ENCODE measurements at regions not wholly inside any gene's neighbourhood (a gene's known extent, or its start where the extent isn't known, plus 50 kb on each side); places are given as distances from the start of the nearest gene placed in this dataset.

DNA sequence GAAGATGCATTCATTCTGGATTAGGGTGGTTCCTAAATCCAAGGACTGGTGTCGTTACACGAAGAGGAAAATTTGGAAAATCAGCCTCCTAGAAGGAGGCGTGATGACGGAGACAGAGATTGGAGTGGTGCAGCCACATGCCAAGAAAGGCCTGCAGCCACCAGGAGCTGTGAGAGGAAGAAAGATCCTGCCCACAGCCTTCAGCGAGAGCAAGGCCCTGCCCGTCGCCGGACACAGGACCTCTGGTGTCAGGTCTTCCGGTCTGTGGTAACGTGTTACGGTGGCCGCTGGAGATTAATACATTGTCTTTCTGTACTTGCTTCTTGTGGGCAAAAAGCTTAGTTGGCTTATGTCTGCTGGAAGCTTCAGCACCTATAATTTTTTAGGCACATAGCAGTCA is 1045.8 kb downstream of the BRD1 start:
- no peaks in the 10 kb centered on the region for H3K27me3 ChIP-seq
- H3K36me3 ChIP-seq, result no peaks in the 10 kb centered on the region
- H3K4me3 ChIP-seq, result no peak overlapping the region
- H3K9me3 ChIP-seq, result no peaks in the 10 kb centered on the region
- no peak for DNase-seq
- no peaks in the 10 kb centered on the region for H3K4me1 ChIP-seq (ENCODE audit: insufficient read depth)
- H3K27ac ChIP-seq, result no peak overlapping the region
- intact Hi-C loops (cut with DNase I), result no loop called here
- TF ChIP-seq, protein P1, sequence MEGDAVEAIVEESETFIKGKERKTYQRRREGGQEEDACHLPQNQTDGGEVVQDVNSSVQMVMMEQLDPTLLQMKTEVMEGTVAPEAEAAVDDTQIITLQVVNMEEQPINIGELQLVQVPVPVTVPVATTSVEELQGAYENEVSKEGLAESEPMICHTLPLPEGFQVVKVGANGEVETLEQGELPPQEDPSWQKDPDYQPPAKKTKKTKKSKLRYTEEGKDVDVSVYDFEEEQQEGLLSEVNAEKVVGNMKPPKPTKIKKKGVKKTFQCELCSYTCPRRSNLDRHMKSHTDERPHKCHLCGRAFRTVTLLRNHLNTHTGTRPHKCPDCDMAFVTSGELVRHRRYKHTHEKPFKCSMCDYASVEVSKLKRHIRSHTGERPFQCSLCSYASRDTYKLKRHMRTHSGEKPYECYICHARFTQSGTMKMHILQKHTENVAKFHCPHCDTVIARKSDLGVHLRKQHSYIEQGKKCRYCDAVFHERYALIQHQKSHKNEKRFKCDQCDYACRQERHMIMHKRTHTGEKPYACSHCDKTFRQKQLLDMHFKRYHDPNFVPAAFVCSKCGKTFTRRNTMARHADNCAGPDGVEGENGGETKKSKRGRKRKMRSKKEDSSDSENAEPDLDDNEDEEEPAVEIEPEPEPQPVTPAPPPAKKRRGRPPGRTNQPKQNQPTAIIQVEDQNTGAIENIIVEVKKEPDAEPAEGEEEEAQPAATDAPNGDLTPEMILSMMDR (IDR thresholded peaks at IDR 0.05), result no peak
- TF ChIP-seq POLR2A (IDR thresholded peaks at IDR 0.05) (no peak), EP300 (IDR thresholded peaks at IDR 0.05) (no peak)
- 97% methylated on average over 12 of the region's 12 CpGs for WGBS, 3 donors

DNA sequence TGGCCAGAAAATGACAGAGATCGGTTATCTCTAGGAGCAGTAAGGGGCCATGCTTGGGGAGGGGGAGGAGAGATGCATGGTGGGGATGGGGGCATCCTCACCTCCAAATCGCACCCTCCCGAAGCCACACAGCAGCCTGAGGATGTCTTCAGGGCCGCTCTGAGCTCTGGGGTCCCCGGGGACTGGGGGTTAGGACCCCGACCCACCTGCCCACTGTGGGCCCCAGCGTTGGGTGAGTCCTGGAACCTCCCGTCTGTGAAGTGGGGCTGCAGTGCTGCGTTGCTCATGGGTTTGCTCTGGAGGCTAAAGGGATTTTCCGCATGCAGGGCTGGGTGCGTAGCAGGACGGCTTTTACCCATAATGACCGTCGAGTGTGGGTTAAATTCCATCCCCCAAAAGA is 1046.3 kb downstream of the BRD1 start:
- Histone ChIP-seq H3K4me1 (ENCODE audit: insufficient read depth) (no peaks in the 10 kb centered on the region), H3K27me3 (no peaks in the 10 kb centered on the region), H3K9me3 (no peaks in the 10 kb centered on the region), H3K27ac (no peak overlapping the region), H3K36me3 (no peaks in the 10 kb centered on the region), H3K4me3 (no peak overlapping the region)
- intact Hi-C loops (cut with DNase I), result no loop called here
- WGBS, 3 donors, result 87 to 93% (median 90%) methylated on average over 14 of the region's 14 CpGs
- TF ChIP-seq, protein P1 (IDR thresholded peaks at IDR 0.05), result no peak
- TF ChIP-seq POLR2A (IDR thresholded peaks at IDR 0.05) (no peak), EP300 (IDR thresholded peaks at IDR 0.05) (no peak)
- no peak for DNase-seq

DNA sequence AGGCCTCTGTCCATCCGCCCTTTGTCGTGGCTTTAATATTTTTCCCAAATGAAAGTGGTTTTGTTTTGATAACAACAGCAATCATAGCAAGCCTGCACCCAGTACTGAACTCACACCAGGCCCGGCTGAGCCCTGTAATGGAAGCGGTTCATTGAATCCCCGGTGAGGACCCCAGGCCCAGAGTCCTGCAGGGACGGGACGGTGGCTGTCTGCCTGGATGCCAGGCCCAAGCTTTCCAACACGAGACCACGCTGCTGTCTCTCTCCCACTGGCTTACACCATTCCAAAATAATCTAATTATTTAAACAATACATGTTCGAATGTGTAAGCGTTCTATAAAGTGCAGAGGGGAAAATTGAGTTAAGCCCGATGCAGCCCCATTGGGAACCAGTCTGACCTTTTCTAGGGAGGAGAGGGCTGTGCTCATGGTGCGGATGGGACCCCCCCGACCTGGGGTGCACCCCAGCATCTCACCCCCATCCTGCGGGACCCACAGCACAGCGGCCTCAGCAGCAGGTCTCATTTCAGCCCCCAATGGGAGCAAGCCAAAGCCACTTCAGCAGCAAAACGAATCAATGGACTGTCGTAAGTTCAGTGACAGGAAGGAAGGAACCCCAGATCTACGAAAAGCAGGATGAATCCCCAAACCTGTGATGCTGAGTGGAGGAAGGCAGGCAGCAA is 1046.9 kb downstream of the BRD1 start:
- Histone ChIP-seq H3K27me3 (no peaks in the 10 kb centered on the region), H3K27ac (no peak overlapping the region), H3K4me3 (no peak overlapping the region), H3K36me3 (no peaks in the 10 kb centered on the region), H3K9me3 (no peaks in the 10 kb centered on the region), H3K4me1 (ENCODE audit: insufficient read depth) (no peaks in the 10 kb centered on the region)
- intact Hi-C loops (cut with DNase I), result no loop called here
- no peak for DNase-seq
- no peak for TF ChIP-seq POLR2A (IDR thresholded peaks at IDR 0.05)
- TF ChIP-seq EP300 (IDR thresholded peaks at IDR 0.05), result no peak
- TF ChIP-seq, protein P1 (IDR thresholded peaks at IDR 0.05), result no peak
- WGBS, 3 donors, result 86 to 87% (median 86%) methylated on average over 19 of the region's 19 CpGs

DNA sequence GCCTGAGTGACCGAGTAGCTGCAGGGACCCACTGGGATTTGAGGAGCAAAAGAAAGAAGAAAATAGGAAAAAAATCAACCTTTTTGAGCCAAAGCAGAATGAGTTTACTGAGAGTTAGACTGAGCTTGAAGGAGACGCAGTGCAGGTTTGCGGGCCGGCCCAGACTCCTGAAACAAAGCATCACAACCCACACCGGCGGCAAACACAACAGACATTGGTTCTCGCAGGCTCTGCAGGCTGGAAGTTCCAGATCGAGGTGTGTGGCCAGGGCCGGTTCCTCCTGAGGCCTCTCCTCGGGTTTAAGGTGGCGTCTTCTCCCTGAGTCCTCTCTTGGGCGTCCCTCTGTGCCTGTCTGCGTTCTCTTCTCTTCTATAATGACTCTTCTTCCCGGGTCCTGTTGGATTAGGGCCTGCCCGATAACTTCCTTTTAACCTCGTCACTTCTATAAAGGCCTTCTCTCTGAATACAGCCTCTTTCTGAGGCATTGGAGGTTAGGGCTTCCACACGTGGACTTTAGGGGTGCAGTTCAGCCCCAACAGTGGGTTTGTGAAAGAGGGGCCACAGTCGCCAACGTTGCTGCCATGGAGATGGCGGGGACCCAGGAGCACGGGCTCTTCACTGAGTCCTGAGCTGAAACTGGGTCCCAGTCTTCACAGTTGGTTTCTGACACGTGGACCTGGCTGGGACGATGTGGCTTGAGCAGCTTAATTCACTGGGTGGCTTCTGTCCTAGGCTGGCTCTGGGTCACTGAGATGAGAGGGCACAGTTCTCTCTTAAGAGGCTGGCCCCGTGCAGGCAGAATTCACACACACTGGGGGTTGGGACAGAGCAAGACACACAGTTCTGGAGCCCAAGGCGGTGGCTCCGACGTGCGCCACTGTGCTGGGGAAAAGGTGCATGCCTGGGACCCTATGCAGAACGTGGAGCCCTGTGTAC is 1047.7 kb downstream of the BRD1 start:
- no peaks in the 10 kb centered on the region for H3K36me3 ChIP-seq
- 88 to 91% (median 90%) methylated on average over 29 of the region's 29 CpGs for WGBS, 3 donors
- no peaks in the 10 kb centered on the region for H3K27me3 ChIP-seq
- H3K27ac ChIP-seq, result no peak overlapping the region
- no peaks in the 10 kb centered on the region for H3K9me3 ChIP-seq
- no peak for DNase-seq
- no peaks in the 10 kb centered on the region for H3K4me1 ChIP-seq (ENCODE audit: insufficient read depth)
- intact Hi-C loops (cut with DNase I), result no loop called here
- TF ChIP-seq EP300 (IDR thresholded peaks at IDR 0.05) (no peak), POLR2A (IDR thresholded peaks at IDR 0.05) (no peak)
- TF ChIP-seq, protein P1 (IDR thresholded peaks at IDR 0.05), result no peak
- H3K4me3 ChIP-seq, result no peak overlapping the region
